SK-N-SH treated with all-trans-retinoic acid at 6 μM for 48 hours (cell line): ENCODE measurements at regions not wholly inside any gene's neighbourhood (a gene's known extent, or its start where the extent isn't known, plus 50 kb on each side); places are given as distances from the start of the nearest gene placed in this dataset.

Source experiments
- ATAC-seq: fragments of 200-7000 bp; cut with Tn5 transposase; 3 replicates; pipeline ENCODE4 v1.9.1; 2020; ENCODE audit warnings: mild to moderate bottlenecking, moderate library complexity
- ARNTL ChIP-seq: fragments of 450-650 bp; formaldehyde crosslinking; IDR thresholded peaks from 2 replicates; pipeline ENCODE4 v1.5.0; 2020; ENCODE audit warnings: low read depth, mild to moderate bottlenecking, moderate library complexity, borderline replicate concordance
- BACH2 ChIP-seq: fragments of 250-450 bp; sonication (Bioruptor Pico); IDR thresholded peaks from 2 replicates; pipeline ENCODE4 v1.9.0; 2021; ENCODE audit warnings: mild to moderate bottlenecking, borderline replicate concordance
- CSDC2 ChIP-seq: fragments of 250-450 bp; sonication (Bioruptor Pico); IDR thresholded peaks from 2 replicates; pipeline ENCODE4 v1.5.0; 2020; ENCODE audit warnings: mild to moderate bottlenecking, moderate library complexity
- ESRRG ChIP-seq: fragments of 250-450 bp; sonication (Bioruptor Pico); IDR thresholded peaks from 2 replicates; pipeline ENCODE4 v1.6.1; 2021; ENCODE audit warnings: mild to moderate bottlenecking
- GLIS3 ChIP-seq: fragments of 250-450 bp; sonication (Bioruptor Pico); IDR thresholded peaks from 2 replicates; pipeline ENCODE4 v1.5.0; 2020; ENCODE audit warnings: mild to moderate bottlenecking, moderate library complexity
- ISL1 ChIP-seq: fragments of 250-450 bp; sonication (Bioruptor Pico); IDR thresholded peaks from 2 replicates; pipeline ENCODE4 v2.1.2; 2022; ENCODE audit warnings: mild to moderate bottlenecking, moderate library complexity
- OSR1 ChIP-seq: fragments of 250-450 bp; sonication (Bioruptor Pico); IDR thresholded peaks from 2 replicates; pipeline ENCODE4 v1.8.0; 2022; ENCODE audit warnings: moderate library complexity, mild to moderate bottlenecking, inconsistent platforms
- PPARA ChIP-seq: fragments of 250-450 bp; sonication (Bioruptor Pico); IDR thresholded peaks from 2 replicates; pipeline ENCODE4 v1.5.0; 2020; ENCODE audit warnings: mild to moderate bottlenecking, borderline replicate concordance
- RARB ChIP-seq: fragments of 250-450 bp; sonication (Bioruptor Pico); IDR thresholded peaks from 2 replicates; pipeline ENCODE4 v1.8.0; 2021; ENCODE audit warnings: mild to moderate bottlenecking, moderate library complexity
- SNAI2 ChIP-seq: fragments of 250-450 bp; sonication (Bioruptor Pico); IDR thresholded peaks from 2 replicates; pipeline ENCODE4 v1.5.0; 2020; ENCODE audit warnings: mild to moderate bottlenecking, moderate library complexity
- TCF4 ChIP-seq: fragments of 250-450 bp; sonication (Bioruptor Pico); IDR thresholded peaks from 2 replicates; pipeline ENCODE4 v1.8.0; 2021; ENCODE audit warnings: mild to moderate bottlenecking, moderate library complexity, borderline replicate concordance
- TOX ChIP-seq: fragments of 250-450 bp; sonication (Bioruptor Pico); IDR thresholded peaks from 2 replicates; pipeline ENCODE4 v1.8.0; 2021; ENCODE audit warnings: mild to moderate bottlenecking, moderate library complexity, borderline replicate concordance
- ZC3H10 ChIP-seq: fragments of 250-450 bp; sonication (Bioruptor Pico); IDR thresholded peaks from 2 replicates; pipeline ENCODE4 v1.5.1; 2021; ENCODE audit warnings: mild to moderate bottlenecking, moderate library complexity
- ZFP30 ChIP-seq: fragments of 450-650 bp; formaldehyde crosslinking; IDR thresholded peaks from 2 replicates; pipeline ENCODE4 v1.5.0; 2022; ENCODE audit warnings: mild to moderate bottlenecking, moderate library complexity
- ZNF565 ChIP-seq: fragments of 450-650 bp; formaldehyde crosslinking; conservative IDR thresholded peaks from 2 replicates; pipeline ENCODE4 v1.5.0; 2020; ENCODE audit warnings: low read depth, mild to moderate bottlenecking, moderate library complexity
- ZNF70 ChIP-seq: fragments of 450-650 bp; formaldehyde crosslinking; IDR thresholded peaks from 2 replicates; pipeline ENCODE4 v1.5.0; 2020; ENCODE audit warnings: mild to moderate bottlenecking, moderate library complexity
- ZNF8 ChIP-seq: fragments of 450-650 bp; formaldehyde crosslinking; IDR thresholded peaks from 2 replicates; pipeline ENCODE4 v1.5.0; 2020; ENCODE audit warnings: mild to moderate bottlenecking, moderate library complexity
- TF ChIP-seq, protein P1 (sequence below): fragments of 250-450 bp; sonication (Bioruptor Pico); IDR thresholded peaks from 2 replicates; pipeline ENCODE4 v1.8.0; 2021; ENCODE audit warnings: low read depth, mild to moderate bottlenecking, moderate library complexity, borderline replicate concordance
- TF ChIP-seq, protein P2 (sequence below): fragments of 250-450 bp; sonication (Bioruptor Pico); IDR thresholded peaks from 2 replicates; pipeline ENCODE4 v1.5.1; 2021; ENCODE audit warnings: mild to moderate bottlenecking, moderate library complexity
- TF ChIP-seq, protein P3 (sequence below): fragments of 250-450 bp; sonication (Bioruptor Pico); IDR thresholded peaks from 2 replicates; pipeline ENCODE4 v1.5.0; 2020; ENCODE audit warnings: mild to moderate bottlenecking, moderate library complexity

DNA sequence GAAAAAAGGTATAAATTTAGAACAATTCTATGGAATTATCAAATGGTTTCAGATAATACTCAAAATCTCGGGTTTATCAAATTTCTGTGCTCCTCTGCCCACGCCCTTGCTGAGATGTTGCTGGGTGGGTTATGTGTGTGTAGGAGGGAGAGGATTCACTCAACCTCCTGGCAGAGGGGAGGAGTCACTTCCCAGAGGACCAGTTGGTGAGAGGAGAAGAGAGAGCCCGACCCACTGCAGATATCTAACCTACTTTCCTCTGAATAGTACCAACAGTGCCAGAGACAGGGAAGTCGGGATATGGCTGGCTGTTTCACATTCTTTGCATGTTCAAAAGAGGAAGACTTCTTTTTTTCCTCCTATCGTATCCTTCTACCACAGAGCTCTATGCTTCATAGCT lies 187.1 kb upstream of the MAN1A1 start (continued):
- TF ChIP-seq, protein P1, sequence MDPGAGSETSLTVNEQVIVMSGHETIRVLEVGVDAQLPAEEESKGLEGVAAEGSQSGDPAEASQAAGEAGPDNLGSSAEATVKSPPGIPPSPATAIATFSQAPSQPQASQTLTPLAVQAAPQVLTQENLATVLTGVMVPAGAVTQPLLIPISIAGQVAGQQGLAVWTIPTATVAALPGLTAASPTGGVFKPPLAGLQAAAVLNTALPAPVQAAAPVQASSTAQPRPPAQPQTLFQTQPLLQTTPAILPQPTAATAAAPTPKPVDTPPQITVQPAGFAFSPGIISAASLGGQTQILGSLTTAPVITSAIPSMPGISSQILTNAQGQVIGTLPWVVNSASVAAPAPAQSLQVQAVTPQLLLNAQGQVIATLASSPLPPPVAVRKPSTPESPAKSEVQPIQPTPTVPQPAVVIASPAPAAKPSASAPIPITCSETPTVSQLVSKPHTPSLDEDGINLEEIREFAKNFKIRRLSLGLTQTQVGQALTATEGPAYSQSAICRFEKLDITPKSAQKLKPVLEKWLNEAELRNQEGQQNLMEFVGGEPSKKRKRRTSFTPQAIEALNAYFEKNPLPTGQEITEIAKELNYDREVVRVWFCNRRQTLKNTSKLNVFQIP (CRISPR knock-in tag): no peak
- TF ChIP-seq ZC3H10 (no peak), ZNF70 (CRISPR knock-in tag) (no peak)

DNA sequence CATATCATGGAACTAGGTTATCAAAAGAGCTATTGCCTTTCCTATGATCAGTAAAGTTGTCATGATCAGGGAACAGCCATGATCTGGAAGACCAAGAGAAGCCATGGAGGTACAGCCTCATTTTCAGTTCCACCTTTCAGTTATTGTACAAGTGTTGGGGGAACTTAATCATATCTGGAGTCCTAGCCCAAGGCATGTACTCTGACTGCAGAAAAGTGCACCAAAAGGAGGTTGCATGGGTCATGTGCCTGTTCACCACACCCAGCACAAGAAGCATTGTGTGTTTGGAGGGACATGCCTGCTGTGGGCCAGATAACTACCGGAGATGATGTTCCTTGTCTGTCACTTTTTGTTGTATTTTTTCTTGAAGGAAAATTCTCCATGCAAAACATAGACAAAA lies 185.8 kb upstream of the MAN1A1 start:
- ATAC-seq: no peak
- TF ChIP-seq ISL1 (CRISPR knock-in tag): no peak
- TF ChIP-seq SNAI2 (CRISPR knock-in tag): no peak
- TF ChIP-seq OSR1: no peak

DNA sequence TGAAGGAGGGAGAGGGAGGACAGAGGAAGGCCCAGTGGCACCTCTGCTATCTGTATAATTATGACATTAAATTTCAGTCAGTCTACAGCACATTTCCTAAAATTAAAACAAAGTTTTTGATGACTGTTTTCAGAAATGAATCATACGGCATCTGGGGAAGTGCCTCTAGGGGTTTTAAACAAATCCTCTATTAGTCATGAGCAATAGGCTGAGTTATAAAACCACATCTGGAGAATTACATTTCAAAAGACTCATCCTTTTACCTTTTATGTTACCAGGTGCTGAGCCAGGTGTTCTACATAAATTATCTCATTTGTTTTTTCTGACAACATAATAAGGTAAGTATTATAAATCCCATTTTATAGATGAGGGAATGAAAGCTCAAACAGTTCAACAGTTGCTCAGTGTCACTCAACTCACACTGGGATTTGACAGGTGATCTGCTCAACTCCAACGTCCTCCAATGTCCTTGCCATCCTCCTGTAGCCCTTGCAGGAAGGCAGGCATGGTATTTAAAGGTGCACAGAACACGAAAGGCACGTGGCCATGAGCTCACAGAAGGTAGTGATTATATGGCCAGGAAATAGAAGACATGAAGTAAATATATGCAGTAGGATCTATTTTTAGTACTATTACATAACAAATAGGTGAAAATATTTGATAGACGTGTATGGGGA lies 184.2 kb upstream of the MAN1A1 start:
- peak; percentile 61 for ATAC-seq
- TF ChIP-seq ESRRG: no peak
- TF ChIP-seq ZNF565: no peak
- TF ChIP-seq ZFP30: no peak
- TF ChIP-seq ZNF8 (CRISPR knock-in tag): no peak
- no peak for TF ChIP-seq SNAI2 (CRISPR knock-in tag)
- TF ChIP-seq ARNTL: no peak
- no peak for TF ChIP-seq ISL1 (CRISPR knock-in tag)

DNA sequence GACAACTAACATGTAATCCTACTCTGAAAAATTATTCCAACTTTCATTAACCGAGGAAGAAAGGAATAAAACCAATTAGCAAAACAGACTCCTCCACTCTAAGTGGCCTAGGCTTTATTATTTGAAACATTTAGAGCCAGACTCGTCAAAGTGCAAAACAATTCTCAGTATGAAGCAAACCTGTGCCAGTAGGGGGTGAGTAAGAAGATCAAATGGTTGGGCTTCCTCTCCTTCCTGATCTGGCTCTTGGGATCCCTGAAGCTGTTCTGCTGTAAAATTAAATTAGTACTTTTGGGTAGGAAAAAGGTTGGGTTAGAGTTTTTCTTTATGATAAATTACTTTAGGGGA lies 177.6 kb upstream of the MAN1A1 start:
- TF ChIP-seq ISL1 (CRISPR knock-in tag): no peak
- TF ChIP-seq ZNF70 (CRISPR knock-in tag): no peak
- no peak for TF ChIP-seq ZNF565
- TF ChIP-seq TCF4 (CRISPR knock-in tag): no peak
- no peak for TF ChIP-seq ZNF8 (CRISPR knock-in tag)
- no peak for TF ChIP-seq RARB (CRISPR knock-in tag)
- no peak for TF ChIP-seq SNAI2 (CRISPR knock-in tag)
- TF ChIP-seq, protein P2, sequence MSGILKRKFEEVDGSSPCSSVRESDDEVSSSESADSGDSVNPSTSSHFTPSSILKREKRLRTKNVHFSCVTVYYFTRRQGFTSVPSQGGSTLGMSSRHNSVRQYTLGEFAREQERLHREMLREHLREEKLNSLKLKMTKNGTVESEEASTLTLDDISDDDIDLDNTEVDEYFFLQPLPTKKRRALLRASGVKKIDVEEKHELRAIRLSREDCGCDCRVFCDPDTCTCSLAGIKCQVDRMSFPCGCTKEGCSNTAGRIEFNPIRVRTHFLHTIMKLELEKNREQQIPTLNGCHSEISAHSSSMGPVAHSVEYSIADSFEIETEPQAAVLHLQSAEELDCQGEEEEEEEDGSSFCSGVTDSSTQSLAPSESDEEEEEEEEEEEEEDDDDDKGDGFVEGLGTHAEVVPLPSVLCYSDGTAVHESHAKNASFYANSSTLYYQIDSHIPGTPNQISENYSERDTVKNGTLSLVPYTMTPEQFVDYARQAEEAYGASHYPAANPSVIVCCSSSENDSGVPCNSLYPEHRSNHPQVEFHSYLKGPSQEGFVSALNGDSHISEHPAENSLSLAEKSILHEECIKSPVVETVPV (CRISPR knock-in tag): no peak
- no peak for TF ChIP-seq CSDC2 (CRISPR knock-in tag)
- TF ChIP-seq BACH2 (CRISPR knock-in tag): no peak
- TF ChIP-seq, protein P3, sequence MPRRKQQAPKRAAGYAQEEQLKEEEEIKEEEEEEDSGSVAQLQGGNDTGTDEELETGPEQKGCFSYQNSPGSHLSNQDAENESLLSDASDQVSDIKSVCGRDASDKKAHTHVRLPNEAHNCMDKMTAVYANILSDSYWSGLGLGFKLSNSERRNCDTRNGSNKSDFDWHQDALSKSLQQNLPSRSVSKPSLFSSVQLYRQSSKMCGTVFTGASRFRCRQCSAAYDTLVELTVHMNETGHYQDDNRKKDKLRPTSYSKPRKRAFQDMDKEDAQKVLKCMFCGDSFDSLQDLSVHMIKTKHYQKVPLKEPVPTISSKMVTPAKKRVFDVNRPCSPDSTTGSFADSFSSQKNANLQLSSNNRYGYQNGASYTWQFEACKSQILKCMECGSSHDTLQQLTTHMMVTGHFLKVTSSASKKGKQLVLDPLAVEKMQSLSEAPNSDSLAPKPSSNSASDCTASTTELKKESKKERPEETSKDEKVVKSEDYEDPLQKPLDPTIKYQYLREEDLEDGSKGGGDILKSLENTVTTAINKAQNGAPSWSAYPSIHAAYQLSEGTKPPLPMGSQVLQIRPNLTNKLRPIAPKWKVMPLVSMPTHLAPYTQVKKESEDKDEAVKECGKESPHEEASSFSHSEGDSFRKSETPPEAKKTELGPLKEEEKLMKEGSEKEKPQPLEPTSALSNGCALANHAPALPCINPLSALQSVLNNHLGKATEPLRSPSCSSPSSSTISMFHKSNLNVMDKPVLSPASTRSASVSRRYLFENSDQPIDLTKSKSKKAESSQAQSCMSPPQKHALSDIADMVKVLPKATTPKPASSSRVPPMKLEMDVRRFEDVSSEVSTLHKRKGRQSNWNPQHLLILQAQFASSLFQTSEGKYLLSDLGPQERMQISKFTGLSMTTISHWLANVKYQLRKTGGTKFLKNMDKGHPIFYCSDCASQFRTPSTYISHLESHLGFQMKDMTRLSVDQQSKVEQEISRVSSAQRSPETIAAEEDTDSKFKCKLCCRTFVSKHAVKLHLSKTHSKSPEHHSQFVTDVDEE (CRISPR knock-in tag): no peak
- no peak for TF ChIP-seq PPARA (CRISPR knock-in tag)
- no peak for TF ChIP-seq GLIS3 (CRISPR knock-in tag)
- no peak for TF ChIP-seq TOX (CRISPR knock-in tag)
- TF ChIP-seq ZC3H10: no peak
- peak; percentile 33; the same call in 1 of the 3 replicates for ATAC-seq

DNA sequence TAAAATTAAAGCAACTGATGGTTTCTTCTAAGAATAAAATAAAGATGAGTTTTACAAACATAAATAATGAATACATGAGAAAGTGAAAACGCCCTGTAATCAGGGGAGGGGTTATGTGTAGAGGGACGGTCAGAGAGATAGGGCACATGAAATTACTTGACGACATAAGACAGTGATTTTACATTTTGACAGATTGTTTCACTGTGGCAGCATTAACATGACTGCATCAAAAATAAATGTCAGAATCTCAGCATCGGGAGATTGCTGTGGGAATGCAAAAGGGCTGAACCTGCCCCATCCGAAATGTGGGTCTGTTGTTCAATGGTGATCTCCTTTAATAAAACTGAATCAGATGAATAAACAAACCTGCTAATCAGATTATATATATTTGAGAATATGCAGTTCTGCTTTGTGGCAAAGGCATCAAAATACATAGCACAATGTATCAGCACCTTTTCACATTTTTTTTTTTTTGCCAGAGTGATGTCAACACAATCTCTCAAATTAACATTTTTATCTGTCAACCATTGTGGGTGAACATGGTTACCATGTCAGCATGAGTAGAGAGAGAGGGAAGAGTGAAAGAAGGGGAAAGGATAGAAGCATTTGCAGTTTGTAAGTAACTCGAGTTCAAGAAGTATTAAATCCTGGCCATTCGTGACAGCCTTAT lies 177.1 kb upstream of the MAN1A1 start:
- peak; percentile 30; the same call in 1 of the 3 replicates for ATAC-seq
- no peak for TF ChIP-seq ZNF565
- no peak for TF ChIP-seq ARNTL
- TF ChIP-seq, protein P2 (CRISPR knock-in tag): no peak
- TF ChIP-seq ZFP30: no peak
- no peak for TF ChIP-seq ZNF8 (CRISPR knock-in tag)
- no peak for TF ChIP-seq ZC3H10
- no peak for TF ChIP-seq PPARA (CRISPR knock-in tag)
- TF ChIP-seq, protein P3 (CRISPR knock-in tag): no peak
- no peak for TF ChIP-seq ESRRG
- TF ChIP-seq RARB (CRISPR knock-in tag): no peak
- TF ChIP-seq CSDC2 (CRISPR knock-in tag): no peak
- no peak for TF ChIP-seq SNAI2 (CRISPR knock-in tag)
- no peak; the same call in 1 of the 2 replicates for TF ChIP-seq TCF4 (CRISPR knock-in tag)
